ENCODE measurements at regions not wholly inside any gene's neighbourhood (a gene's known extent, or its start where the extent isn't known, plus 50 kb on each side); places are given as distances from the start of the nearest gene placed in this dataset.

DNA sequence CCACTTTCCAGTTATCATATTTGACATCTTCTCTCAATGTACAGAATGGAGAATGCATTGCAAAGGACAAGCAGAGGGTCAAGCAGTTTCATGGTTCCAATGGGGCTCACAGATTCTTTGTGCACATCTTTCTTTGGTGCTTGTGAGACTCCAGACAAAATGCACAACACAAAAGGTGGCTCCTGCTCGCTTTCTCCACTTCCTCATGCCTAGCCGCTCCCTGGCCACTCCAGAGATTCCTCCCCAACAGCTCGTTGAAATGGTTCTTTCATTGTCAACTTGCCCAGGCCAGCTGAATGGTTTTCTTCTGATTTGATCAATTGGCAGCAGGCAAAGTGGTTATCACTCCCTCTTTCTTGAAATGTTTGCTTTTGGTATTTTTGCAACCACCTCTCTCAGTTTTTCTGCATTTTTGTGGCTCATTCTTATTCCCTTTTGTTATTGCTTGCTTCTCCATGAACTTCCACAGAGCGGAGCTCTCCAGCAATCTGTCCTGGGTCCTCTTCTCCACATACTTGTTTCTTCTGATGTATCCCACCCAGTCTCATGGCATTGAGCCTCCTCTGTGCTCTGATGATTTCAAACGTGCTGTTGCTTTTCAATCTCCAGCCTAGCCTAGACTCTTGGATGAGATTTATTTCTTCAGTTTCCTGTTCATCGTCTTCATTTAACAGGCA, 507.8 kb upstream of the MKI67 start:
- intact Hi-C loops (cut with micrococcal nuclease), result no loop called here

DNA sequence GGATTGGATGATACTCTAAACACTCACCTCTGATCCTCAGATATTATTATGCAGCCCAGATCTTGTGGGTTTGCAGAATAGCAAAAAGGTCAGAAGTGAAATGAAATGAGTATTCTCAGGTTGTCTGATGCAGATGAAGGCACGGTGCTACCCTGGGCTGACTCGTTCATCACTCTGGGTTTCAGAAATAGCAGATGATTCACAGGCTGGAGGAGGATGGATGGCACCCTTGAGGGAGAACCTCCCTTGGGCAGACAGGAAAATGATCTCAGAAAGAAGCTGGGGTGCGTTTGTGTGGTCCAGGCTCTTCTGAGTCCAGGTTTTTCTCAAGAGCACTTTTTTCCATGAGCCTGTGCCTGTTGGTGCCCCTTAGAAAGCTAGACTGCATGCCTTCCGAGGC, 515.8 kb upstream of the MKI67 start:
- intact Hi-C loops (cut with micrococcal nuclease), result no loop called here

DNA sequence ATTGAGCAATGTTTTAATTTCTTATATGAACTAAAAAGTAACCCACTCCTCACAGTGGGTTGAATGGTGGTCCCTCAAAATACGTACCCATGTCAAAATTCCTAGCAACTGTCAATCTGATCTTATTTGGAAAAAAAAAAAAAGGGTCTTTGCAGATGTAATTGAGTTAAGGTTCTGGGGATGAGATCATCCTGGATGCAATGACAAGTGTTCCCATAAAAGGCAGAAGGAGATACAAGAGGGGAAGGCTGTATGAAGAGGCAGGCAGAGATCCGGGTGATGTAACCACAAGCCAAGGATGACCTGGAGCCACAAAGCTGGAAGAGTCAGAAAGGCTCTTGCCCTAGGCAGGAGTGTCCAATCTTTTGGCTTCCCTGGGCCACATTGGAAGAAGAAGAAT, 516.3 kb upstream of the MKI67 start:
- intact Hi-C loops (cut with micrococcal nuclease), result no loop called here

DNA sequence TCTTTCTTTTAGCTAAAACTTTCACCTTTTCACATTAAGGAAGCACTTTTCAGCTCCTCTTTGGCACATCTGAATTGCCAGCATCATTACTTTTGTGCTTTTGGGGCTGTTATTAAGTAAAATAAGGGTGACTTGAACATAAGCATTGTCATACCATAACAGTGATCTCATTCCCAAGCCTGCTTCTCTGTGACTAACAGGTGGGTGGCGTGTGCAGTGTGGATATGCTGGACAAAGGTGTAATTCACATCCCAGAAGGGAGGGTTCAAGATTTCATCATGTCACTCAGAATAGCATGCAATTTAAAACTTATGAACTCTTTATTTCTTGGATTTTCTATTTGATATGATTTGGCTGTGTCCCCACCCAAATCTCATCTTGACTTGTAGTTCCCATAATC, 517.4 kb upstream of the MKI67 start:
- intact Hi-C loops (cut with micrococcal nuclease), result no loop called here

DNA sequence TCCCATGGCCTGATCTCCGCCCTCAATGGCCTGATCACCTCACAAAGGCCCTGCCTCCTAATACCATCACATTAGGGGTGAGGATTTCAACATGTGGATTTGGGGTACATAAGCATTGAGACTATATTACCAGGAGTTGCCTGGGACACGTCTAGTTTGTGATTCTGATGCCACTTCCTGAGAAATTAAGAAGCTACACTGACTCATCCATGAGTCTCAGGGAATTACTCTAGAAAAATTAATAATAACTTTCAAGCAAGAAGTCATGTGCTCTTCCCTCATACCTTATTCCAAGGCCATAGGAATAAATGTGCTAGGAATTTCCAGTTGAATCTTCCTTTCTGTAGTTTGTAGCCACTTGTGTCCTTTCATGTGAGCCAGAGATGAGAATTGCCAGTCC, 519.3 kb upstream of the MKI67 start:
- intact Hi-C loops (cut with micrococcal nuclease), result no loop called here

DNA sequence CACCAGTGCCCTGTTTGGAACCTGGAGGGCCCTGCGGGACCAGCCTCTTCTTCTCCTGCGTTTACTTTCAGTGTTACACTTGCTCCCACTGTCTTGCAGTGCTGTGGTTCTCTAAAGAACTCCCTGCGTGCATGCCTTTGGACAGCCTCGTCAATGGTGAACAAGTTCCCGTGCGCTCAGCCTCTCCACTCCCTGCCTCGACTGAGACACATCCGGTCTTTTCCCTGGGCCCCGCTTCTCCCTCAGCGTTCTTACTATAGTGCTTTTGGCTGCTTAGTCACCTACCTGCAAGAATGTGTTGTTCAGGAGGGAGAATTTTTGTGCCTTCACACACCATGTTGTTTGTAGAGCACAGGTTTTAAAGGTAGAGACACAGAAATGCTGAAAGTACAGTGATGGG, 520.7 kb upstream of the MKI67 start:
- intact Hi-C loops (cut with micrococcal nuclease), result no loop called here

DNA sequence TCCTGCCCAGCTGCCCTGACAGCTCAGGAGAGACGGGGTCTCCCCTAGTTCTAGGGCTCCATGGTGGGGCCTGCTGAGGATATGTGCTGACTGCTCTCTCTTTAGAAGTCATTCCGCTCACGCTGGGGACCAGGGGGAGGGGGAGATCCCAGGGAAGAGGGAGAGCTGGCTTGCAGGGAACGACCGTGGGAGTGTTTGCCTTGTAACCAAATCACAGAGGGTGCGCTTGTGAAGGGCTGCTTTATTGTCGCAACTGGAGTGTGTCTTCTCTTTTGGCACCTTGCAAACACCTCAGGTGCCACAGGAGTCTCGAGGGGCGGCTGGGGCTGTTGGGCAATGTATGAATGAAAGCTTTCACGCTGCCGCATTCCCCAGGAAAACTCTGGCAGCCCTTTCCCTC, 531.3 kb upstream of the MKI67 start:
- intact Hi-C loops (cut with micrococcal nuclease), result no loop called here

DNA sequence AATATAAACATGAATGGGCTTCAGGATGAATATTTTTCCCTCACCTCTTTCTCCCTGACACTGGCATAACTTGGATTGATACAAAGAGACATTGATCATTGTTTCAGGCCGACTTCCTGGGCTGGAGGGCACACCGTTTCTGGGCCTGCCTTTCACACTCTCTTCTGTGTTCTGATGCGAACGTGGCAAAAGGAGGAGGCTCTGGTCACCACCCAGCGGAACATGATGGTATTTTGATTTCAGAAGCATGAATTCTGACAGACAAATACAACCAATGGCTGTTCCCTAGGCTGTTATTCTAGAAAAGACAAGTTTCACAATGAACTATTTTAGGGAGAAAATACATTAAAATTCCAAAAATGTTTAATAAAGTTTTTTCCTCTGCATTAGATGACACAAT, 534.5 kb upstream of the MKI67 start:
- intact Hi-C loops (cut with micrococcal nuclease), result no loop called here

DNA sequence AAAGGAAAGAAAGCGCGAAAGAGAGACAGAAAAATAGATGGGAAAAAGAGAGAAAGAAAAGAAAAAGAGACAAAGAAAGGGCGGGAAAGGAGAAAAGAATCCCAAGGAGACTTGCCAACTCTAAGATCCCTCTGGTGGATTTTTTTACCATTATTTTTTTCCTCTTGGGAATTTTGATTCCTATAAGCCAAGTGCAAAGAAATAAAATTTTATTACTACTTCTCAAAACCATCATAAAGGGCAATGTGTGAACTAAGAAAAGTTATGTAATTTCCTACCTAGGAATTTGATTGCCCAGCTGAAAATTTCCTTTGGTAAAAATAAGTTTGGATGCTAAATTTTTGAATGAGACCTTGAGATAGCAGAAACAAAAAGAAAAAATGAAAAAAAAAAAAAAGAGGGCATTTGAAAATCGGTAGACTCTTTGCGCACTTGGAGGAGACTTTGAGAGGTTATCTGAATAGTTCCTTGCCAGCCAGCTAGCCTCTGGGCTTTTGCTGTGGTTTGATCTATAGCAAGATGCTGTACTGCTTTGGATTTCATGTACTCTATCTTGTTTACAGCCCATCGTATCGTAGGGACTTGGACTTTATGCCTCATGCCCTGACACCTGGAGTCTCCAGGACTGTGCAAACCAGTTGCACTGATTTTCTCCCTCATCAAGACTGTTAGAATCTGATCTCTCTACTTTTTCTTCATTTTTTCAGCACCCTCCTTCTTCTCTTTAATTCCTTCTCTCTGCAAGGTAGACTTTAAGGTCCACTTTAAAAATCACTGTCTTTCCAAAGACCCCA, 535.4 kb upstream of the MKI67 start:
- intact Hi-C loops (cut with micrococcal nuclease), result no loop called here

DNA sequence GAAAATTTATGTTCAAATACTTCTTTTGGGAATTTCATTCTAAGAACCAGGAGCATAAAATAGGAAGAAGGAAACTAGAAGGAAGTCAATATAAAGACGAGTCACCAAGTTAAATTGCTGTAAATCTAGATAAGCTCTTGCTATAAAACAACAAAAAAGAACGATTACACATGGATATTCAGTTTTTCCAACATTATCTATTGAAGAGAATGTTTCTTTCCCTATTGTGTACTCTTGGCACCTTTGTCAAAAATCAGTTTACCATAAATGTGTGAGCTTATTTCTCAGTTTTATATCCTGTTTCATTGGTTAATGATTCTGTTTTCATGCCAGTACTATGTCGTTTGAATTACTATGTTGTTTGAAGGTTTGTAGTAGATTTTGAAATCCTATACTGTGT, 536.3 kb upstream of the MKI67 start:
- intact Hi-C loops (cut with micrococcal nuclease), result no loop called here

DNA sequence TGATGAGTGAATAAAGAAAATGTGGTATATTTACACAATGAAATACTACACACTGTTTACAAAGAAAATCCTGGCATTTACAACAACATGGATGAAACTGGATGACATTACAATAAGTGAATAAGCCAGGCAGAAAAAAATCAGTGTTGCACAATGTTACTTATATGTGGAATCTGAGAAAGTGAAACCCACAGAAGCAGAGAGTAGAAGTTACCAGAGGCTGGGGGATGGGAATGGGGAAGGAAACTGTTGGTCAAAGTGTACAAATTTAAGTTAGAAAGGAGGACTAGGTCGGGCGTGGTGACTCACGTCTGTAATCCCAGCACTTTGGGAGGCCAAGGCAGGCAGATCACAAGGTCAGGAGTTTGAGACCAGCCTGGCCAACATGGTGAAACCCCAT, 538.5 kb upstream of the MKI67 start:
- intact Hi-C loops (cut with micrococcal nuclease), result no loop called here

DNA sequence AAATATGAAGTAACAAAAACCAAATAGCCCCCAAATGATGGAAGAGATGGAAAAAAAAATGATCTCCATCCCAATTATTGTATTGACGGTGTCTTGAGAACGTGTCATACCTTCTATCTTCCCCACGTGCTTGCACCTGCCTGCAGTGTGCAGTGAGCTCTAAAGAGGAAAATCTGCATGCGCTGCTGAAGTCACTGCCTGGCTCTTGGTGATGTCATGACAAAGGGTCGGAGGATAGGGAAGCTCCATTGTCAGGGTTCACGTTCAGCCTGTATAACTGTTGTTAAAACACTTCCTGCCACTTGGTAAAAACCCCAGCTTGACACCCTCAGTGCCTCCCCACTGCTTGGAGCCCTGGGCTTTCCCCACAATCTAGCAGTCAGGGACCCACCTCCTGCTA, 549.2 kb upstream of the MKI67 start:
- intact Hi-C loops (cut with micrococcal nuclease), result no loop called here

DNA sequence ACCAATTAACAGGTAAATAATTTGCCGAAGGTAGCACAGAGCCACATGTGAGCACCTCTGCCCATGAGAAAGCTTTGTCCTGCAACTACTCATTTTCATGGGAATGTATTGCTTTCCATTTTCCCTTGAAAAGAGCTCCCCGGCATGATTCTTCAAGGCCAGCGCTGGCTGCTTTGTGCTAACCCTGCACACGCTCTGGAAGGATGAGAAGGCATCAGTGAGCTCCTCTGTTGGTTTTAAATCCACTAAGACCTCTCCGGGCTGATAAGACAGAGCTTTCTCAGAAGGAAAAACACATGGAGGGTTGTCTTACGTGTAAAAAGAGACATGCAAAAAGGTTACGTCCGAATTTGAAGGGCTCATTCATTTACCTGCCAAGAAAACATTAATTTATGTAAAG, 553.9 kb upstream of the MKI67 start:
- intact Hi-C loops (cut with micrococcal nuclease), result no loop called here

DNA sequence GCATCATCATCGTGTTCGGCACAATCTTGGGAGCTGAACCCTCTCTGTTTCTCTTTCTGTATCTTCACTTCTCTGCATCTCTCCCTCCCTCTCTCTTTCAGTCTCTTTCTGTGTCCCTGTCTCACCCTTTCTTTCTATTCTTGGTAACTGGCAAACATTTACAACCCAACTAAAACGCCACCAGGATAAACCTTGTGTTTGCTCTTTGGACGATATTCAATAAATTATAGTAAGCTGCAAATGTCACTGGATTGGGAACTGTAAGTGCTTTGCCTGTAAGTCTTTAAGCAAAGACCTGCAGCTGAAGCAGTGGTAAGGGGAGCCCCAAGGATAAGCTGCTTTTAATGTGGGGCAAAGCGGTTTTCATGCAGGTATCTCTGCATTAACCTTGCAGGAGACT, 558.0 kb upstream of the MKI67 start:
- intact Hi-C loops (cut with micrococcal nuclease), result no loop called here

DNA sequence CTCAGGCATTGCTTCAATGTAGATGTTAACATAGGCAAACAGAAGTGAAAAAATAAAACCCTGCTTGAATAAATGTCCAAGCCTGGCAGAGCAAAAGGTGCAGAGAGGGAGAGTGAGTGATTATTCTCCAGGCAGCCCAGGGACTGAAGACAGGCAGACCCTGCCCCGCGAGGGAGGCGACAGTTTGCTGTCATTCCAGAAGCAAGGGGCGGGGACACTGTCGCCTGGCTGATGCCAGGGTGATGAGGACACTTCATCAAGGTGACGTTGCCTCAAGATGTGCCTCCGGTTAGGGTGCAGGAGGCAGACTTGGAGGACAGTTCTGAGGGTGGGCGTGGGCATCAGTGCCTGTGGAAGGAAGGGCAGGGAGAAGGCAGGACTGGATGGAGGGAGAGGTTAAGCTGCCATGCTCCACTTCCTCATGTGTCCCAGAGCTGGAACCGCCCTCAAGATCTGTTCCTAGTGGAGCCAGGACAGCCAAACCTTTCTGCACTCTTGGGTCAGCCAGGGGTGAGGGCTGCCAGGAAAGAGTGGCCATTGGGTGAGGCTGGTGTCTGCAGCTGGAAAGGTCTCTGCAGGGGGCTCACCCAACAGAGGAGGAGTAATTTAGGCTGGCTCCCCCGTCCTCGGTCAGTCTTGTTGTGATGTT, 560.5 kb upstream of the MKI67 start:
- intact Hi-C loops (cut with micrococcal nuclease), result no loop called here

DNA sequence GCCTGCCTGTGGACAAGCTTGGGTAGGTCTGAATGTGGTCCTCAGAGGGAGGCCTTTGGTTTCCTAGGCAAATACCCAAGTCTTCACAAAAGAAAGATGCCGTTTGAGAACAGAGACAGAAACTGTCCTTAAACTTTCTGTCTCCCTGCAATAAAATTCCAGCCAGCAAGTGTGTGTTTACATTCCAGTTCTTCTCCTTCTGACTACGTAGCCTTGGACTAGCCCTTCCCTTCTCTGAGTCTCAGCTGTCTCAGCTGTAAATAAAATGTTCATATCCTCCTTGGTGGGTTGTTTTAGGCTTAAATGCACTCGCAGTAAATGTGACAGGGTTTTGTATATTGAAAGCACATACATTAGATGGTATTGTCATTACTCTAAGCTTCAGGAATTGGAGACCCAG, 561.2 kb upstream of the MKI67 start:
- intact Hi-C loops (cut with micrococcal nuclease), result no loop called here

DNA sequence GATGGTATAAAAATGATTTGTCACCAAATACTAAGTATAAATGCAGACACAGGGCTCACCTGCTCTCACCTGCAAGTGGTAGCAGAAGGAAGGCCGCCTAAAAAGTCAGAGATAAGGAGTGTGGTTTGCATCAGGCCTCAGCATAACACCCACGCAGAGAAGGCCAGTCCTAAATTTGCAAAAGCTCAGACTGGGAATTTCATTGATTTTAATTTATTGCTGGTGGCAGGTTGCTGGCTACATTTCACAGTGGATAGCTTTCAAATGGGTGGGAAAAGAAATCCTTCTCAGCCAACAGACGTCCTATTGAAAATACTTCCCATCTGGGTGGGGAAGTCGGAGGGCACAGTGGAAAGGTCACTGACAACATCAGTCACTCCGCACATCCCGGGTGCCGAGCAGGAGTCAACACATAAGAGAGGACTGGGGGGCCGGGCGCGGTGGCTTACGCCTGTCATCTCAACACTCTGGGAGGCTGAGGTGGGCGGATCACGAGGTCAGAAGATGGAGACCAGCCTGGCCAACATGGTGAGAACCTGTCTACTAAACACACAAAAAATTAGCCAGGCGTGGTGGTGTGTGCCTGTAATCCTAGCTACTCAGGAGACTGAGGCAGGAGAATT, 561.8 kb upstream of the MKI67 start:
- intact Hi-C loops (cut with micrococcal nuclease), result no loop called here

DNA sequence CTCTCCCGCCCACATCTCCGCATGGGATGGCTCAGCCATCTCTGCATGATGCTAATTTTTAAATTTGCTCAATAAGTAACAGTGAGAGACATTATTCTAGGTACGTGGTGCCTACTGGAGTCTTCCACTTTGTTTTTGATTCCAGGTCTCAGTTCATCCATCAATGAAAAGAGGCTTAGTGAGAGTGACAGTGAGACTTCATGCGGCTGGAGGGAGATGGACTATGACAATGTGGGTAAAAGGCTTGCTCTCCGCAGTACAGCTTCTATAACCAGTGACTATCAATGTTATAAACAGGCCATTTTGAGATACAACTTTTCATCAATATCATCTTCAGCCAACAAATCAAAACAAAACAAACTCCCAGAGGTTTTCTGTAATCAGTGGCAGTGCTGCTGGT, 563.4 kb upstream of the MKI67 start:
- intact Hi-C loops (cut with micrococcal nuclease), result no loop called here

DNA sequence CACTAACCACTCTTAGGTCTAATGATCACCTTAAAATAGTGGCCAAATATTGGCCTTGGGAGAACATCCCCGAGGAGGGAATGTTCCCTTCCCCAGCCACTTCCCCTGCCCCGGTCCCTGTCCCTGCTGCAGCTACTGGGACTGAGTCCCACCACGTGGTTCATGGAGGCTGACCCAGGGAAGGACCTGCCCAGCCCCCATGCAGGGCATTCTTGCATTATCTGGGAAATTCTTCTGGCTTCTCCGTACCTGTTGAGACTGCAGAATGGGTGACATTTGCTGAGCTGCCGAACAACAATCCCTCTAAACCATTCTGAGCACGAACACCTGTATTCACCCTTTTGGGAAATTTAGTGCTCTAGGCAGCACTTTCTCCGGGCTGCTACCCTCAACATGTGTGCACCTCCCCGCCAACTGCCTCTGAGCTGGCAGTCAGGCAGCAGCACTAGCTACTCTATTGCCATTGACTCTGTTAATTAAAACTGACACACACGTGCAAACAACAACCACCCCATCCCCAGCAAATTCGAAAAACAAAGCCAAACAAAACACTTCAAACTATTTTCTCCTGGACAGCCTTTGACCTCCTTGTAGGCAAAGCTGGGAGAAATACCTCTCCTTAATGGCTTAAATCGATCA, 567.4 kb upstream of the MKI67 start:
- intact Hi-C loops (cut with micrococcal nuclease), result no loop called here

DNA sequence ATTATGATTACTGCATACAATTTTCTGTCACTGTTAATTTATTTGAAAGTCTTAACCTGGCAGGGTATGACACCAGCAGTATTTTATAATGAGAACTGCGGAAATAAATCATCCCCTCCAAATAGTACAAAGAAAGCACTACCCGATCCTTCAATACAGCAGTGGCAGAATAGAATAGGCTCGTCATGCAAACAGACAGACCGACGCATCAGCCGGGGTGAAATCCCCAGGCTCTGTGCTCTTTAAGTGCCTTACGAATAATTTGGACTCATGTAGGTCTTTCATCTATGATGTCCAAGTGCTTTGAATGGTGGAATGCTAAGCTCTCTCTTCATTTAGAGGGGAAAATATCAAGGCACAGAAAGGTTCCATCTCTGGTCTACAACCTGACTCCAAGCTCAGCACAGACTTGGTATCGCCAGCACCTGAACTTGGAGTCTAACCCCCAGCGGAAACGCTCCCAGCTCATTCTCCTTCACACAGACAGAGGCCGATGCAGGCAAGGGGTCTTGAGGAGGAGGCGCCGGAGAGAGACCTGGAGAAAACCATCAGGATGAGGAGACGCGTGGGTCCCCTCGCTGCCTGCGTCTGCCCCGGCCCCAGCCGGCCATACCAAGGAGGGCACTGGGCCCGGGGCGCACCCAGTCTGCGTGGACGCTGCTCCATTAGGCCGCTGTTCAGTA, 568.1 kb upstream of the MKI67 start:
- intact Hi-C loops (cut with micrococcal nuclease), result no loop called here

Measured in T-helper 1 cell treated with Interleukin-12 subunit alpha and Interleukin-12 subunit beta and Interleukin-4 antibody, amounts not matched to agents 30 ng/mL and 1 ng/mL, for 36 hours (primary cell).